ENCODE measurements at regions not wholly inside any gene's neighbourhood (a gene's known extent, or its start where the extent isn't known, plus 50 kb on each side); places are given as distances from the start of the nearest gene placed in this dataset.

DNA sequence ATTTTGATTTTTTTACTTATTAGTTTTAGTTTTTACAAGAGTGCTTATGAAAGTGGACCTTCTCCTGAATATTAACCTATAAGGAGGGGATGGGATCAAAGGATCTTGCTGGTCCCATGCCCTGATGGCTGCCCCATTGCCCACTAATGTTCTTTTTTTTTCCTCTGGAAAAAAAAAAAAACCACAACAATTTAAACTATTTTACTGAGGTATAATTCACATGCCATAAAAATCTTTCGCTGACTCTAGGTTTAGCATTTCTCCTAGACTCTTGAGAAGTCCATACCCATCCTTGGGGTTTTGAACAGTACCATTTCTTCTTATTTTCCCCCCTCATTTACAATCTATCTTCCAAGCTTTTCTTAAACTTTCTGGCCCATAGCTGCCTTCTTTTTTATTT is 481.8 kb downstream of the TFEC start:
- Mint-ChIP-seq H3K4me3 (ENCODE audit: unreplicated experiment) (no peak overlapping the region), H3K27ac (ENCODE audit: low read depth, unreplicated experiment) (no peak overlapping the region), H3K4me1 (ENCODE audit: insufficient read depth, unreplicated experiment) (no peaks in the 10 kb centered on the region), H3K36me3 (ENCODE audit: insufficient read depth, unreplicated experiment) (no peaks in the 10 kb centered on the region), H3K27me3 (ENCODE audit: insufficient read depth, unreplicated experiment) (peaks cover 56% of the 10 kb centered on the region), H3K9me3 (ENCODE audit: unreplicated experiment) (no peaks in the 10 kb centered on the region)
- ChIA-PET CTCF (interaction anchor here (0.6 kb wide), 1 partner anchor 789 kb away, joined by 3 read pairs; no protein-coding TSS in a partner anchor), POLR2A (no interaction called here)
- BruUV-seq (replicated peaks), result no TSS peak
- no peak for DNase-seq (ENCODE audit: unreplicated experiment)
- TF ChIP-seq, protein P1, sequence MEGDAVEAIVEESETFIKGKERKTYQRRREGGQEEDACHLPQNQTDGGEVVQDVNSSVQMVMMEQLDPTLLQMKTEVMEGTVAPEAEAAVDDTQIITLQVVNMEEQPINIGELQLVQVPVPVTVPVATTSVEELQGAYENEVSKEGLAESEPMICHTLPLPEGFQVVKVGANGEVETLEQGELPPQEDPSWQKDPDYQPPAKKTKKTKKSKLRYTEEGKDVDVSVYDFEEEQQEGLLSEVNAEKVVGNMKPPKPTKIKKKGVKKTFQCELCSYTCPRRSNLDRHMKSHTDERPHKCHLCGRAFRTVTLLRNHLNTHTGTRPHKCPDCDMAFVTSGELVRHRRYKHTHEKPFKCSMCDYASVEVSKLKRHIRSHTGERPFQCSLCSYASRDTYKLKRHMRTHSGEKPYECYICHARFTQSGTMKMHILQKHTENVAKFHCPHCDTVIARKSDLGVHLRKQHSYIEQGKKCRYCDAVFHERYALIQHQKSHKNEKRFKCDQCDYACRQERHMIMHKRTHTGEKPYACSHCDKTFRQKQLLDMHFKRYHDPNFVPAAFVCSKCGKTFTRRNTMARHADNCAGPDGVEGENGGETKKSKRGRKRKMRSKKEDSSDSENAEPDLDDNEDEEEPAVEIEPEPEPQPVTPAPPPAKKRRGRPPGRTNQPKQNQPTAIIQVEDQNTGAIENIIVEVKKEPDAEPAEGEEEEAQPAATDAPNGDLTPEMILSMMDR (IDR thresholded peaks at IDR 0.05; ENCODE audit: unreplicated experiment), result no peak
- intact Hi-C loops (cut with micrococcal nuclease), result no loop called here

DNA sequence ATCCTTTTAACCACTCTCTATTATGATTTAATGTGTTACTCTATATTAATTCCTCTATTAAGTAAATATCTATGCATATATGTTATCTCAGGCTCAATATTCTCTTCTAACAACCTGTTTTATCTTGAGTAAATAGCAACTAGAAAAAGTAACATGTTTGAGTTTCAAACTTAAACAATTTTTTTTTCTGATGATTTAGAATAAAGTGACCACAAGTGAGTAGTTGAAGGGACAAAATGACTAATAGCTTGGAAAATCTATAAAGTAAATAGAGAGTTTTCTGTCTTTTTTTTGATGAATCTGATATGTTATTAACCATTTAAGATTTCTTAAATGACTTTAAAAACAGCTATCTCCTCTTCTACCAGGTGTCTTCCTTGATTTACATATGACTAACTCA is 483.8 kb downstream of the TFEC start:
- Mint-ChIP-seq H3K4me3 (ENCODE audit: unreplicated experiment) (no peak overlapping the region), H3K27me3 (ENCODE audit: insufficient read depth, unreplicated experiment) (peaks cover 72% of the 10 kb centered on the region), H3K4me1 (ENCODE audit: insufficient read depth, unreplicated experiment) (no peaks in the 10 kb centered on the region), H3K36me3 (ENCODE audit: insufficient read depth, unreplicated experiment) (no peaks in the 10 kb centered on the region), H3K27ac (ENCODE audit: low read depth, unreplicated experiment) (no peak overlapping the region), H3K9me3 (ENCODE audit: unreplicated experiment) (no peaks in the 10 kb centered on the region)
- CTCF ChIA-PET, result no interaction called here
- BruUV-seq (replicated peaks), result no TSS peak
- POLR2A ChIA-PET, result no interaction called here
- intact Hi-C loops (cut with micrococcal nuclease), result no loop called here
- no peak for DNase-seq (ENCODE audit: unreplicated experiment)
- TF ChIP-seq, protein P1 (IDR thresholded peaks at IDR 0.05; ENCODE audit: unreplicated experiment), result no peak

- ChIA-PET CTCF (no interaction called here), POLR2A (no interaction called here)
- BruUV-seq (replicated peaks), result no TSS peak
- TF ChIP-seq, protein P1 (IDR thresholded peaks at IDR 0.05; ENCODE audit: unreplicated experiment), result no peak
- DNase-seq (ENCODE audit: unreplicated experiment), result no peak
- H3K27ac Mint-ChIP-seq (ENCODE audit: low read depth, unreplicated experiment), result no peak overlapping the region
- H3K4me1 Mint-ChIP-seq (ENCODE audit: insufficient read depth, unreplicated experiment), result no peaks in the 10 kb centered on the region
- intact Hi-C loops (cut with micrococcal nuclease), result no loop called here
- H3K4me3 Mint-ChIP-seq (ENCODE audit: unreplicated experiment), result no peak overlapping the region
- H3K9me3 Mint-ChIP-seq (ENCODE audit: unreplicated experiment), result no peaks in the 10 kb centered on the region
- H3K36me3 Mint-ChIP-seq (ENCODE audit: insufficient read depth, unreplicated experiment), result no peaks in the 10 kb centered on the region
- H3K27me3 Mint-ChIP-seq (ENCODE audit: insufficient read depth, unreplicated experiment), result peaks cover 73% of the 10 kb centered on the region
These were observed 496.8 kb downstream of the TFEC start for GRCh38 chr7:115533785-115534184.

- Mint-ChIP-seq H3K36me3 (ENCODE audit: insufficient read depth, unreplicated experiment) (no peaks in the 10 kb centered on the region), H3K9me3 (ENCODE audit: unreplicated experiment) (no peaks in the 10 kb centered on the region), H3K4me1 (ENCODE audit: insufficient read depth, unreplicated experiment) (no peaks in the 10 kb centered on the region), H3K27me3 (ENCODE audit: insufficient read depth, unreplicated experiment) (peaks cover 33% of the 10 kb centered on the region), H3K4me3 (ENCODE audit: unreplicated experiment) (no peak overlapping the region), H3K27ac (ENCODE audit: low read depth, unreplicated experiment) (no peak overlapping the region)
- no TSS peak for BruUV-seq (replicated peaks)
- POLR2A ChIA-PET, result interaction anchor here (0.6 kb wide), 1 partner anchor 43 kb away, joined by 3 read pairs; no protein-coding TSS in a partner anchor
- CTCF ChIA-PET, result interaction anchor here (0.7 kb wide), 1 partner anchor 16 kb away, joined by 3 read pairs; no protein-coding TSS in a partner anchor
- TF ChIP-seq, protein P1 (IDR thresholded peaks at IDR 0.05; ENCODE audit: unreplicated experiment), result no peak
- DNase-seq (ENCODE audit: unreplicated experiment), result no peak
- intact Hi-C loops (cut with micrococcal nuclease), result no loop called here
These were observed 504.3 kb downstream of the TFEC start for GRCh38 chr7:115526278-115526677.
